ENCODE measurements at regions not wholly inside any gene's neighbourhood (a gene's known extent, or its start where the extent isn't known, plus 50 kb on each side); places are given as distances from the start of the nearest gene placed in this dataset.

DNA sequence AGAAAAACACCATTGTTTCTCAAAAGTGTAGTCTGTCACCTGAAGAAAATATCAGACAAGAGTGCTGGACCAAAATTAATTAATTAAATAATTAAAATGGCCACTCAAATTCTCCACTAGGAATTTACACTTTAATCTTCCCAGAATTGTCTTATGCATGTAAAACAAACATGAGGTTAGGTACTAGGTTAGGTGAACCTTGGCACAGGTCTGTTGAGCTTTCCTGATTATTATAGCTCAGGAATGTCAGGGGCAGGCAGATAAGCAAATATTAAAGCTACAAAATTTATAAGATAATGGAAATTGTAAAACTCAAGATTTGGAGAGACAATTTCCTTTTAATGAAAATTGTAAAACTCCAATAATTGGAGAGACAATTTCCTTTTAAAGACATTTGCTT lies 253.2 kb downstream of the BMP4 start:
- Mint-ChIP-seq H3K4me1 (peaks cover 26% of the 10 kb centered on the region), H3K4me3 (no peak overlapping the region), H3K36me3 (ENCODE audit: low read depth) (no peaks in the 10 kb centered on the region), H3K9me3 (no peaks in the 10 kb centered on the region), H3K27ac (no peak overlapping the region), H3K27me3 (ENCODE audit: insufficient read depth) (no peaks in the 10 kb centered on the region)
- H3K9ac ChIP-seq (ENCODE audit: extremely low read depth, low read length, poor library complexity, severe bottlenecking) = no peak overlapping the region
- H3K36me3 ChIP-seq (ENCODE audit: control insufficient read depth, insufficient read depth, low read length) = no peaks in the 10 kb centered on the region
- peaks cover 5% of the 10 kb centered on the region for H3K4me1 ChIP-seq (ENCODE audit: control insufficient read depth, insufficient read depth, low read length)
- no peak for DNase-seq
- TF ChIP-seq, protein P1, sequence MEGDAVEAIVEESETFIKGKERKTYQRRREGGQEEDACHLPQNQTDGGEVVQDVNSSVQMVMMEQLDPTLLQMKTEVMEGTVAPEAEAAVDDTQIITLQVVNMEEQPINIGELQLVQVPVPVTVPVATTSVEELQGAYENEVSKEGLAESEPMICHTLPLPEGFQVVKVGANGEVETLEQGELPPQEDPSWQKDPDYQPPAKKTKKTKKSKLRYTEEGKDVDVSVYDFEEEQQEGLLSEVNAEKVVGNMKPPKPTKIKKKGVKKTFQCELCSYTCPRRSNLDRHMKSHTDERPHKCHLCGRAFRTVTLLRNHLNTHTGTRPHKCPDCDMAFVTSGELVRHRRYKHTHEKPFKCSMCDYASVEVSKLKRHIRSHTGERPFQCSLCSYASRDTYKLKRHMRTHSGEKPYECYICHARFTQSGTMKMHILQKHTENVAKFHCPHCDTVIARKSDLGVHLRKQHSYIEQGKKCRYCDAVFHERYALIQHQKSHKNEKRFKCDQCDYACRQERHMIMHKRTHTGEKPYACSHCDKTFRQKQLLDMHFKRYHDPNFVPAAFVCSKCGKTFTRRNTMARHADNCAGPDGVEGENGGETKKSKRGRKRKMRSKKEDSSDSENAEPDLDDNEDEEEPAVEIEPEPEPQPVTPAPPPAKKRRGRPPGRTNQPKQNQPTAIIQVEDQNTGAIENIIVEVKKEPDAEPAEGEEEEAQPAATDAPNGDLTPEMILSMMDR (conservative IDR thresholded peaks at IDR 0.05) = no peak
- H3K27ac ChIP-seq (ENCODE audit: low read depth, low read length) = no peak overlapping the region
- H3K9me3 ChIP-seq (ENCODE audit: control insufficient read depth, low read length) = no peaks in the 10 kb centered on the region
- H3K4me3 ChIP-seq (ENCODE audit: low read length) = no peak overlapping the region
- H3K27me3 ChIP-seq (ENCODE audit: control insufficient read depth, insufficient read depth, low read length, poor library complexity, severe bottlenecking) = no peaks in the 10 kb centered on the region

DNA sequence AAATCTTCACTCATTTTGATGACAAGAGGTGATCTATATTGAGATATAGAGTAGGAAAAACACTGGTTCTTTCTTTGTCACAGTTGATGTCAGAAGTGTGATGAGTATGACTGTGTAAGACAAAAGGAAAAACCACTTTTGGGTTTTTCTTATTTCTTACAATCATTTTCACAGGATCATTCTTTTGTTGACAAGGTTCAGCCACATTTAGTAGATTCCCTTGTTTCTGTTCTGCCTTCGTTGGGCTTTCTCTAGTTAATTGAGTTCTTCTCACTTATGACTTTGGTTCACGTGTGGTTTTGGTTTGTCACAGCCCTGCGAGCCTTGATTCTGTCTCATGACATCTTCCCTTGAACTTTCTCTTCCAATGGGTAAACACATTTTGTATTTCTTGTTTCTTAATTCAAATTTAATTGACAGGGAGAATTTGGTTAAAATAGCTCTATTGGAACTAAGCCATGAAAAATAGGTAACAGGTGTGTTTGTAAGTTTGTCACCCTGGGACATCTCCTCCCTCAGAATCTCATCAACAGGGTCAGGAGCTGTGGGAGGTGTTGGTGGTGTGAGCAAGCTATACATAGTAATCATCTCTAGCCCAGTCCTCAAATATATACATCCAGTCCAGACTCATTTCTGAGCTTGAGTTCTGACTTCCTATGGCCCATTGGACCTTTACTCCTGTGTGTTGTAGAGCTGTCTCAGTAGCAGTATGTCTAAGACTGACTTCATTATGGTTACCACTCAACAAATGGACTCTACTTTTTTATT lies 255.3 kb downstream of the BMP4 start:
- TF ChIP-seq, protein P1 (conservative IDR thresholded peaks at IDR 0.05) = no peak
- H3K9me3 Mint-ChIP-seq = no peaks in the 10 kb centered on the region
- no peaks in the 10 kb centered on the region for H3K36me3 Mint-ChIP-seq (ENCODE audit: low read depth)
- H3K27me3 Mint-ChIP-seq (ENCODE audit: insufficient read depth) = no peaks in the 10 kb centered on the region
- H3K27me3 ChIP-seq (ENCODE audit: control insufficient read depth, insufficient read depth, low read length, poor library complexity, severe bottlenecking) = no peaks in the 10 kb centered on the region
- H3K4me3 ChIP-seq (ENCODE audit: low read length) = no peak overlapping the region
- H3K9me3 ChIP-seq (ENCODE audit: control insufficient read depth, low read length) = no peaks in the 10 kb centered on the region
- no peak overlapping the region for H3K4me3 Mint-ChIP-seq
- peaks cover 12% of the 10 kb centered on the region for H3K4me1 ChIP-seq (ENCODE audit: control insufficient read depth, insufficient read depth, low read length)
- no peak overlapping the region for H3K9ac ChIP-seq (ENCODE audit: extremely low read depth, low read length, poor library complexity, severe bottlenecking)
- peaks cover 41% of the 10 kb centered on the region for H3K4me1 Mint-ChIP-seq
- H3K36me3 ChIP-seq (ENCODE audit: control insufficient read depth, insufficient read depth, low read length) = no peaks in the 10 kb centered on the region
- 71 to 78% methylated on average over 2 to 3 of the region's 3 CpGs for WGBS, 2 experiments (ENCODE audit: insufficient coverage in 1 of 2, insufficient read length in 1 of 2)
- no peak overlapping the region for H3K27ac ChIP-seq (ENCODE audit: low read depth, low read length)
- H3K27ac Mint-ChIP-seq = no peak overlapping the region
- DNase-seq = no peak

DNA sequence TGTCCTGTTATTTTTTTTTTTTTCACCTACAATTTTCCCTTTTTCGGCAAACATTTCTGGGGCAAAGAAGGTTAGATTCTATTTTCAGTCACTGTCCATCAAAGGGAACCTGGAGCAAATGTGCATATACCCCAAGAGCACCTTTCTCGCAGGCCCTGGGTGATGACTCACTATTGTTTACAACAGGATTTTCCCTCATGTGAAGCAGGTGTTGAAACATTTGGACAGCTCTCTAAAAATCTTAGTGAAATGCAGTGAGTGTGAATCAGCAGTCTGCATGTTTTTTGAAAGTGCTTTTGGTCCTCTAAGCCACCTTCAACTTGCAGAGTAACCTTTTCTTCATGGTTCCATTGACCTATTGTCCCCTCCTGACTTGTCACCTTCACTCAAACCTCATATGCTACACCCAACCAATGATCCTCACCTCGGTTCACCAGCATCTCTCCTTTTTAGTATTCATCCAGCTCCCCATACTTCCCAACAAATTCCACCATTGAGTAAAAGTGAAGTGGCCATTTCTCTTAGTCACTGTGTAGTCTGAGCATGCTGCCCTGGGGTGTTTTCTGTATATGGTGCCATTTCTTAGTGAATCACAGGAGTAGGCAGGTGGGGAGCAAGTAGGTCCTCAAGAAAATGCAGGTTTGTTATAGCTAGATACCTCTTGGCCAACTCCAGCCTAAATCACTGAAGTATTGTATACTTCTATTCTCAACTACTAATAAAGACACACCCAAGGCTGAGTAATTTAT lies 260.2 kb downstream of the BMP4 start:
- H3K27me3 Mint-ChIP-seq (ENCODE audit: insufficient read depth) = no peaks in the 10 kb centered on the region
- Histone ChIP-seq H3K4me1 (ENCODE audit: control insufficient read depth, insufficient read depth, low read length) (peaks cover 7% of the 10 kb centered on the region), H3K36me3 (ENCODE audit: control insufficient read depth, insufficient read depth, low read length) (no peaks in the 10 kb centered on the region), H3K27ac (ENCODE audit: low read depth, low read length) (no peak overlapping the region), H3K9ac (ENCODE audit: extremely low read depth, low read length, poor library complexity, severe bottlenecking) (no peak overlapping the region), H3K4me3 (ENCODE audit: low read length) (no peak overlapping the region), H3K9me3 (ENCODE audit: control insufficient read depth, low read length) (no peaks in the 10 kb centered on the region), H3K27me3 (ENCODE audit: control insufficient read depth, insufficient read depth, low read length, poor library complexity, severe bottlenecking) (no peaks in the 10 kb centered on the region)
- 95 to 100% methylated on average over 1 to 3 of the region's 3 CpGs for WGBS, 2 experiments (ENCODE audit: insufficient coverage in 1 of 2, insufficient read length in 1 of 2)
- H3K36me3 Mint-ChIP-seq (ENCODE audit: low read depth) = no peaks in the 10 kb centered on the region
- no peak for DNase-seq
- no peak overlapping the region for H3K4me3 Mint-ChIP-seq
- no peak overlapping the region for H3K27ac Mint-ChIP-seq
- no peaks in the 10 kb centered on the region for H3K9me3 Mint-ChIP-seq
- H3K4me1 Mint-ChIP-seq = peaks cover 34% of the 10 kb centered on the region
- TF ChIP-seq, protein P1 (conservative IDR thresholded peaks at IDR 0.05) = no peak
